Transverse colon (tissue), 4 donors: ENCODE measurements at regions not wholly inside any gene's neighbourhood (a gene's known extent, or its start where the extent isn't known, plus 50 kb on each side); places are given as distances from the start of the nearest gene placed in this dataset.
"Not testable (repeated sequence)": the region's sequence is repeated elsewhere in the genome, so short reads cannot be mapped to it uniquely, and the experiment has no call there.

Experiments used
- DNase-seq: peaks from one replicate; pipeline ENCODE4 v3.0.0-alpha.2; 2019
- H3K27ac ChIP-seq, 4 donors: fragments of 200-600 bp; sonication (generic); 2 replicates each; pipeline ENCODE4 v1.5.1; 2016 to 2018; ENCODE audit warnings: inconsistent platforms in 4 of 4
- H3K27me3 ChIP-seq: fragments of 200-600 bp; sonication (generic); 2 replicates; pipeline ENCODE4 v1.5.1; 2017; ENCODE audit warnings: inconsistent platforms
- H3K36me3 ChIP-seq, 4 donors: fragments of 200-600 bp; sonication (generic); 2 replicates each; pipeline ENCODE4 v1.5.1; 2017 to 2019; ENCODE audit warnings: inconsistent platforms in 4 of 4
- H3K4me1 ChIP-seq, 4 donors: fragments of 200-600 bp; sonication (generic); 2 replicates each; pipeline ENCODE4 v1.5.1; 2017 to 2020; ENCODE audit warnings: inconsistent platforms in 4 of 4
- H3K4me3 ChIP-seq, 4 donors: fragments of 200-600 bp; sonication (generic); 1 replicate in 1 of 4; 2 replicates in 3 of 4; pipeline versions ENCODE4 v1.5.1 to v1.6.1; 2017 to 2019; ENCODE audit warnings: inconsistent platforms in 4 of 4
- H3K9me3 ChIP-seq, 2 donors: fragments of 200-600 bp; sonication (generic); 2 replicates each; pipeline ENCODE4 v1.5.1; 2017 to 2019; ENCODE audit warnings: inconsistent platforms in 2 of 2
- CTCF ChIP-seq, 5 experiments: fragments of 200-600 bp in 3 of 5; fragments of 450-650 bp in 2 of 5; sonication (generic) in 3 of 5; IDR thresholded peaks; 1 replicate in 2 of 5; 2 replicates in 3 of 5; pipeline ENCODE4 v1.5.1; 2016 to 2017; ENCODE audit warnings: antibody characterized with exemption in 5 of 5, inconsistent platforms in 3 of 5, mild to moderate bottlenecking in 2 of 5, moderate library complexity in 1 of 5
- POLR2AphosphoS5 ChIP-seq, 3 donors: sonication (generic); formaldehyde crosslinking; IDR thresholded peaks; one replicate each; pipeline ENCODE4 v1.6.1; 2016; ENCODE audit warnings: antibody characterized with exemption in 3 of 3
- WGBS, 2 donors: methylation state at CpG; one replicate each; pipeline ENCODE4 v1.1.5; 2018; ENCODE audit warnings: low coverage in 1 of 2; 5-methylcytosine and 5-hydroxymethylcytosine counted together
- in situ Hi-C, 4 donors: fragments of 200-750 bp; cut with MboI; loops; one replicate each; pipeline versions ENCODE4 v1.15.0 to v1.15.1; 2017; ENCODE audit warnings: low sequenced_read_pairs in 3 of 4, low pct_ligation_motif_present in 1 of 4, low pct_unique_long_range_greater_than_20kb in 1 of 4
- intact Hi-C: fragments of 100-400 bp; cut with DNase I; formaldehyde crosslinking; loops from one replicate; pipeline ENCODE4 v1.15.1; 2023; ENCODE audit warnings: low total_unique reads

- WGBS, 2 donors = 87% methylated on average over 7 of the region's 10 CpGs; no CpG with 5 or more reads in 1 of the 2 donors
- H3K36me3 ChIP-seq, DNase-seq, H3K27me3 ChIP-seq, H3K4me3 ChIP-seq, in situ Hi-C loops, intact Hi-C loops, H3K9me3 ChIP-seq, H3K4me1 ChIP-seq, H3K27ac ChIP-seq: not testable (repeated sequence)
Observed at GRCh38 chr2:131832209-131832780, 304.6 kb downstream of the CCDC74A start.

- 26% methylated on average over 4 of the region's 4 CpGs; no CpG with 5 or more reads in 1 of the 2 donors for WGBS, 2 donors
- H3K4me3 ChIP-seq, H3K4me1 ChIP-seq, H3K9me3 ChIP-seq, intact Hi-C loops, H3K27ac ChIP-seq, H3K36me3 ChIP-seq, in situ Hi-C loops, H3K27me3 ChIP-seq, DNase-seq: not testable (repeated sequence)
Observed at GRCh38 chr2:131832917-131833316, 305.2 kb downstream of the CCDC74A start.

- WGBS, 2 donors = 71% methylated on average over 13 of the region's 24 CpGs; no CpG with 5 or more reads in 1 of the 2 donors
- H3K9me3 ChIP-seq, DNase-seq, intact Hi-C loops, H3K36me3 ChIP-seq, H3K27ac ChIP-seq, in situ Hi-C loops, H3K27me3 ChIP-seq, H3K4me3 ChIP-seq, H3K4me1 ChIP-seq: not testable (repeated sequence)
Observed at GRCh38 chr2:131833367-131834202, 305.9 kb downstream of the CCDC74A start.

- H3K4me3 ChIP-seq, H3K4me1 ChIP-seq, H3K27ac ChIP-seq, DNase-seq, H3K36me3 ChIP-seq, in situ Hi-C loops, H3K27me3 ChIP-seq, H3K9me3 ChIP-seq, intact Hi-C loops: not testable (repeated sequence)
- 80% methylated on average over 20 of the region's 31 CpGs; no CpG with 5 or more reads in 1 of the 2 donors for WGBS, 2 donors
Observed at GRCh38 chr2:131834203-131835020, 306.7 kb downstream of the CCDC74A start.

DNA sequence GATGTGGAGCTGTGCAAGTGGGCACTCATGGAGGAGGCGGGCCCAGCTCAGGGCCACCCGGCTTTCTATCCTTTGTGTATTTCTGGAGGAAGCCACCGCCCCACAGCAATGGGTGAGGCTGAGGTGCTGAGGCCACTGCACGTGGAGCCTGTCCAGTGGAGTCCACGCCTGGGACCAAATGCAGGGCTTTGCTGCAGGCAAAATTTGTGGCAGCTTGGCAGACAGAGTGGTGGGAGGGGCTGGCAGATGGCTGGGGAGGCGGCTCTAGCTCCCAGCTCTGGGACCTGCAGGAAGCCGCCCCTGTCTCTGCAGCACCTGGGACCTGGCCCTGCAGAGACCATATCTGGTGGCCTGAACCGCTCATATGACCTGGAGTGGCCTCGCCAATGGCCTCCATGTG is 307.3 kb downstream of the CCDC74A start:
- H3K36me3 ChIP-seq, H3K27me3 ChIP-seq, H3K27ac ChIP-seq, in situ Hi-C loops, intact Hi-C loops, DNase-seq, H3K4me1 ChIP-seq, H3K4me3 ChIP-seq, H3K9me3 ChIP-seq: not testable (repeated sequence)
- WGBS, 2 donors = 81% methylated on average over 9 of the region's 9 CpGs; no CpG with 5 or more reads in 1 of the 2 donors

- no peaks in the 10 kb centered on the region for H3K27me3 ChIP-seq
- TF ChIP-seq POLR2AphosphoS5 (IDR thresholded peaks at IDR 0.05) (no peak), CTCF (IDR thresholded peaks at IDR 0.05) (no peak)
- in situ Hi-C loops (no loop called here), intact Hi-C loops (no loop called here)
- H3K36me3 ChIP-seq = no peaks in the 10 kb centered on the region
- no peaks in the 10 kb centered on the region for H3K9me3 ChIP-seq
- no peak overlapping the region for H3K27ac ChIP-seq
- 85% methylated on average over 20 of the region's 24 CpGs; no CpG with 5 or more reads in 1 of the 2 donors for WGBS, 2 donors
- H3K4me1 ChIP-seq = no peaks in the 10 kb centered on the region
- no peak for DNase-seq
- H3K4me3 ChIP-seq = no peak overlapping the region
Observed at GRCh38 chr2:131835621-131836091, 308.0 kb downstream of the CCDC74A start.

DNA sequence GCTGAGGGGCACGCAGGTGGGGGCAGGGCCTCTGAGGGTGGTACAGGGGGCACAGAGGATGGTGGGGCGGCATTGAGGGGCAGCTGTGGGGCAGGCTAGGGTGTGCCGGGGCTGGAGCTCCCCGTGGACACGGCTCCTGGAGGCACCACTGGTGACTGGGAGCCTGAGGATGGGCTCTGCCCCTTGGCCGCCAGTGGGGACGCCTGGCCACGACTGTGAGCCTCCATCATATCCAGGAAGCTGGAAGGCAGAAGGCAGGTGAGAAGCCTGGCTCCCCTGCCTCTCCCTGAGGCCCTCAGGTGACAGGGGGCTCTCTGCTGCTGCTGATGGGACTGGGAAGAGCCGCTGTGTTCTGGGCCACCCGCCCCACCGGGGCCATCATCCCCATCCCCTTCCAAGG is 308.4 kb downstream of the CCDC74A start:
- intact Hi-C loops, H3K4me1 ChIP-seq, DNase-seq, H3K27ac ChIP-seq, in situ Hi-C loops, H3K4me3 ChIP-seq, H3K9me3 ChIP-seq, H3K27me3 ChIP-seq, H3K36me3 ChIP-seq: not testable (repeated sequence)
- WGBS, 2 donors = 80% methylated on average over 8 of the region's 11 CpGs; no CpG with 5 or more reads in 1 of the 2 donors

DNA sequence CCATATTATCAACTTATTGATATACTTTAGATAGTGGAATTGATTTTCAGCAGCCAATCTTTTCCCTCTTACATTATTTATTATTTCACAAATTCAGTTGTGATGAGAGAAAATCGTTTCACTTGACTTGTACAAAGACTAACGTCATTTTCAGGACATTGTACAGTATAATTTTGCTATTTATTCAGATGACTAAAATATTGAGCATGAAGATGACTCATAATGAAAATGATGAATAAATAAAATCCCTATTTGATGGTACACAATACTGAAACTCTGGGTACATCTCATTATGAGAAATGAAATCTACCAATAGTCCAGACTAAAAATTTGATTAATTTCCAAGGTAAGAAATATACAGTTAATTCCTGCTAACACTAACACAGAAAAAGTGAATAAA is 316.4 kb downstream of the CCDC74A start:
- H3K36me3 ChIP-seq, H3K27me3 ChIP-seq, H3K27ac ChIP-seq, DNase-seq, H3K4me1 ChIP-seq, H3K4me3 ChIP-seq, in situ Hi-C loops, intact Hi-C loops, H3K9me3 ChIP-seq: not testable (repeated sequence)
- 38 to 46% methylated on average over 2 of the region's 2 CpGs for WGBS, 2 donors

- H3K27me3 ChIP-seq, H3K36me3 ChIP-seq, intact Hi-C loops, H3K27ac ChIP-seq, DNase-seq, H3K4me1 ChIP-seq, in situ Hi-C loops, H3K9me3 ChIP-seq, H3K4me3 ChIP-seq: not testable (repeated sequence)
- 37 to 40% methylated on average over 1 of the region's 1 CpG for WGBS, 2 donors
Observed at GRCh38 chr2:131856202-131856601, 305.6 kb downstream of the ANKRD30BL start.
